Cardiac fibroblast (primary cell): ENCODE measurements at regions not wholly inside any gene's neighbourhood (a gene's known extent, or its start where the extent isn't known, plus 50 kb on each side); places are given as distances from the start of the nearest gene placed in this dataset.

ENCODE experiments used
- DNase-seq, 2 donors: peaks; one replicate each; pipeline versions ENCODE4 v3.0.0 to v3.0.0-alpha.2; 2010; ENCODE audit warnings: low read depth in 2 of 2
- H3K4me3 ChIP-seq, 2 donors: replicated peaks in 1 of 2; 1 replicate in 1 of 2; 2 replicates in 1 of 2; pipeline ENCODE4 v1.5.1; 2011; ENCODE audit warnings: low read depth in 2 of 2, low read length in 2 of 2, mild to moderate bottlenecking in 2 of 2, moderate library complexity in 1 of 2
- TF ChIP-seq, protein P1 (sequence below): IDR thresholded peaks from one replicate; pipeline ENCODE4 v1.5.1; 2011; ENCODE audit warnings: low read depth, mild to moderate bottlenecking, low read length, inconsistent platforms

DNA sequence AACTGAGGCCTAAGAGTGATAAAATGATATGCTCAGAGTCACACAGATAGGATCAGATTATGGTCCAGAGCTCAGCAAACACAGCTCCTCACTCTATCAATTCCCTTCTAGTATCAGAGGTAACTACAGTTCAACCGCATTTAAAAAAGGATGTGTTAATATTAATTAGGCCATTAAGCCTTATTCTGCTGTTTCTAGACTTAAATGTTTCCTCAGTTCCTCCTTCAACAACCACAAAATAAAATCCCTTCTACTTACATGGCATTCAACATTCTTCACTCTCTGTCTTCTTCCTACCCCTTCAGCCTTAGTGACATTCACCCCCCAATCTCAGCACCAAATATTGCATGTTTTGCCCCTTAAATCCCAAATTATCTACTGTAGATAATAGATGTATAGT, 254.9 kb downstream of the PLPP3 start:
- TF ChIP-seq, protein P1, sequence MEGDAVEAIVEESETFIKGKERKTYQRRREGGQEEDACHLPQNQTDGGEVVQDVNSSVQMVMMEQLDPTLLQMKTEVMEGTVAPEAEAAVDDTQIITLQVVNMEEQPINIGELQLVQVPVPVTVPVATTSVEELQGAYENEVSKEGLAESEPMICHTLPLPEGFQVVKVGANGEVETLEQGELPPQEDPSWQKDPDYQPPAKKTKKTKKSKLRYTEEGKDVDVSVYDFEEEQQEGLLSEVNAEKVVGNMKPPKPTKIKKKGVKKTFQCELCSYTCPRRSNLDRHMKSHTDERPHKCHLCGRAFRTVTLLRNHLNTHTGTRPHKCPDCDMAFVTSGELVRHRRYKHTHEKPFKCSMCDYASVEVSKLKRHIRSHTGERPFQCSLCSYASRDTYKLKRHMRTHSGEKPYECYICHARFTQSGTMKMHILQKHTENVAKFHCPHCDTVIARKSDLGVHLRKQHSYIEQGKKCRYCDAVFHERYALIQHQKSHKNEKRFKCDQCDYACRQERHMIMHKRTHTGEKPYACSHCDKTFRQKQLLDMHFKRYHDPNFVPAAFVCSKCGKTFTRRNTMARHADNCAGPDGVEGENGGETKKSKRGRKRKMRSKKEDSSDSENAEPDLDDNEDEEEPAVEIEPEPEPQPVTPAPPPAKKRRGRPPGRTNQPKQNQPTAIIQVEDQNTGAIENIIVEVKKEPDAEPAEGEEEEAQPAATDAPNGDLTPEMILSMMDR, result no peak
- no peak for DNase-seq
- H3K4me3 ChIP-seq, result no peak overlapping the region

DNA sequence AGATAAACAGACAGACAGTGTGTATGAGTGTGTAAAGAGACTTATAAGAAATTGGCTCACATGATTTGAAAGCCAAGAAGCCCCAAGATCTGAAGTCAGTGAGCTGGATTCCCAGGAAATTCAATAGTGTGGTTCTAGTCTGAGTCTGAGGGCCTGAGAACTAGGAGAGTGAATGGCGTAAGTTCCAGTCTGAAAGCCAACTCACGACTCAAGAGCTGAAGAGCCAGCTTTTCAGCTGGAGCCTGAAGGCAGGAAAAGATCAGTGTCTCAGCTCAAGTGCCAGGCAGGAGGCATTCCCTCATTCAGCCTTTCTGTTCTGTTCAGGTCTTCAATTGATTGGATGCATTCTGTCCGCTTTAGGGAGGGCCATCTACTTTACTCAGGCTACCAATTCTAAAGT, 257.2 kb downstream of the PLPP3 start:
- DNase-seq, result no peak
- TF ChIP-seq, protein P1, result no peak
- H3K4me3 ChIP-seq, result no peak overlapping the region

DNA sequence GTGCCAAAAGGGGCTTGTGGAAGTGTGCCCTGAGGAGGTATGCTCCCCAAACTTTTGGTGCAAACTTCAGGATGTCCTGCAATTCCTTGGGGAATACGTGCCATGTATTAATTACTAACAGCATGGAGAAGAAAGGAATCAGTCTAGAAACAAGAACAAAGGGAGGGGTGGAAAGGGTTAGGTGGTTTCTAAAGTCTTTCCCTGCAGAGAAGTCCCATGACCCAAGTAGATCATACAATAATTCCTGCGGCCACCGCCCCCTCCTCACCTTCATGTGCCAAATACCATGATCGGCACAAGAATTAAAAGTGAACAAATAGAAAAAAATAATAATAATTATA, 258.2 kb downstream of the PLPP3 start:
- TF ChIP-seq, protein P1, result no peak
- H3K4me3 ChIP-seq, result no peak overlapping the region
- DNase-seq, result no peak

DNA sequence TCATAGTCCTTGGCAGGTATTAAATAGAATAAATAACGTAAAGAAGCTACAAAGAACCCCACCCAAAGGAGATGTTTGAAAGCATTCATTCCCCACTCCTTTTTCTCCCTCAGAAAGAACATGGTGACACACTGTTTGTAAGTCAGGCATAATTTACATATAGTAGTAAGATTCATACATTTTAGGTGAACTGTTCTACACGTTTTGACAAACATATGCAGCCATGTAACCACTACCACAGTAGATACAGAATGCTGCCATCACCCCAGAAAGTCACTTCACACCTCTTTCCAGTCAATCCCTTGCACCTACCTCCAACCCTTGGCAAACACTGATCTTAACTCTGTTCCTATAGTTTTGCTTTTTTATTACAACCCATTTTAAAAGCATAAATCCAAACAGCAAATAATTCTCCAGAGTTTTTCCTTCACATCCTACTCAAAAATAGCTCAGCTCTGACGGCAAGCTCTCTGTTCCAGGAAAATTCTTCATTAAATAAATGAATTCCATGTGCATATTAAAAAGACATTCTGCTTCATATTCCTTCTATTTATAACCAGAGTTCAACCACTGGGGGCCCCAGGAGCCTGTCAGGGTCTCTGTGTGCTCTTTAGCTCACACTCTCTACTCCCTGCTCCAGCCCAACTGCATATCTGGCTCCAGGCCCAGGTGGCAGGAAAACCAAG, 258.8 kb downstream of the PLPP3 start:
- TF ChIP-seq, protein P1, result no peak
- H3K4me3 ChIP-seq, result no peak overlapping the region
- no peak for DNase-seq

DNA sequence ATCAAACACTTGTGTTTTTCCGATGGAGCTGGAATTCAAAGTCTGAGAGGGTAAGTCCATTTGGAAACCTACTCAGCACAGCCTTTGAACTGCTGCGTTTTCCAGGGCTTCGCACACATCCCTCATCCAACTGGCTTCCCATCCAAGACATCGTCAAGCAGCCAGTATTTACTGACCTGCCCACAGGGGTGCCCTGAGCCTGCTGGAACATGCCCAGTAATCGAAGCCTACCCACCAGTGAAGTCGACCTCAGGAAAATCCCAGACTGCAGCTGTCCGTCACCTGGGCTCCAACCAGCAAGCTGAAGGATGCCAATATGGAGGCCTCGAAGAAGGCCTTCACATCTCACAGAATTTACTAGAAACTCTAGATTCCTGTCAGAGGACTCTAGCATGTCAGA, 261.6 kb downstream of the PLPP3 start:
- H3K4me3 ChIP-seq, result no peak overlapping the region
- TF ChIP-seq, protein P1, result no peak
- DNase-seq, result no peak

DNA sequence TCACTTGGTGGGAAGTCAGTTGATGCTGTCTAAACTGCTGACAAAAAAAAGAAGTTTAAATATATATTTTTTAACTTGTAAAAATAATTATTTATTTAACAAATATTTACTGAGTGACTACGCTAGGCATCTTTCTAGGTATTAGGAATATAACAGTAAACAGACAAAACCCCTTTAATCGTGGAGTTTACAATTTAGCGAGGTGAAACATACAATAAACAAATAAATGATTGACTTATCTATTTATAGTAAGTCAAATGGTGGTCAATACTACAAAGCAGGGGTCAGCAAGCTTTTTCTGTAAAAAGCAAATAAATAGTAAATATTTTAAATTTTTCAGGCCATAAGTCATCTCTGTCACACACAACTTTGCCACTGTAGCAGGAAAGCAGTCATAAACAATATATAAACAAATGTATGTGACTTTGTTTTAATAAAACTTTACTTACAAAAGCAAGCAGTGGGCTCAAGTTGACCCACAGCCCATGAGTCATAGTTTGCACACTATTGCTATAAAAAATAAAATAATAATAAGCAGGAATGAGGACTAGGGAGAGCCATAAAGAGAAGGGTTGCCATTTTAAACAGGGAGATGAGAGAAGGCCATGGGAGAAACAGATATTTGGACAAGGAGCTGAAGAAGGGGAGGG, 263.9 kb downstream of the PLPP3 start:
- H3K4me3 ChIP-seq, result no peak overlapping the region
- DNase-seq, result no peak
- TF ChIP-seq, protein P1, result no peak

DNA sequence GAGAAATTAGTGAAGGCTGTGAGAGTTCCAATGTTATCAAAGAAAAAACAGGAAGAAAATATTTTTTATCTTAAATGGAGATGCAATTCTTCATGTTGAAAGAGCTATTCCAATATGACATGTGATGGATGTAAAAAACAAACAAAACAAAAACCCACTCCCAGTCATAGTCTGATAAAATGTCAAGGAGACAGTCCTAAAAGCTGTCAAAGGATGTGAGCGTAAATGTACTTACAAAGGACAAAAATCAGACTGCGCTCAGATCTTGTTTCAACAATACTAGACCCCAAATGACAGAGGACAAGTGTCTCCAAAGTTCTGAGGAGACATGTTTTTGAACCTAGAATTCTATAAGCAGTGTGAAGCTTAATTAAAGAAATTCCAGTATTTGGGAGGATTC, 265.8 kb downstream of the PLPP3 start:
- DNase-seq, result no peak
- H3K4me3 ChIP-seq, result no peak overlapping the region
- TF ChIP-seq, protein P1, result no peak
